SH-SY5Y (cell line): ENCODE measurements at regions not wholly inside any gene's neighbourhood (a gene's known extent, or its start where the extent isn't known, plus 50 kb on each side); places are given as distances from the start of the nearest gene placed in this dataset.

Experiments used
- GATA2 ChIP-seq: IDR thresholded peaks from 2 replicates; pipeline ENCODE4 v1.6.1; 2011; ENCODE audit warnings: mild to moderate bottlenecking, low read depth, low read length
- GATA3 ChIP-seq: IDR thresholded peaks from 2 replicates; pipeline ENCODE4 v1.6.1; 2011; ENCODE audit warnings: low read depth, mild to moderate bottlenecking, low read length, moderate library complexity

GRCh38 chrX:39758791-39759525 is 338.8 kb downstream of the BCOR start:
- no peak for TF ChIP-seq GATA3
- TF ChIP-seq GATA2 = no peak
